A549 (cell line): ENCODE measurements at regions not wholly inside any gene's neighbourhood (a gene's known extent, or its start where the extent isn't known, plus 50 kb on each side); places are given as distances from the start of the nearest gene placed in this dataset.
A peak's percentile ranks its signal among the peaks of the same experiment; 100 is the strongest.

ENCODE experiments used
- ATAC-seq, 2 experiments: fragments of 200-7000 bp in 1 of 2; fragments of >200 bp in 1 of 2; cut with Nextera tagmentation in 1 of 2; cut with Tn5 transposase in 1 of 2; 3 replicates each; pipeline versions ENCODE4 v1.8.0 to v1.9.1; 2018 to 2020; ENCODE audit warnings: mild to moderate bottlenecking in 1 of 2, moderate library complexity in 1 of 2
- CTCF ChIA-PET: fragments of 300-600 bp; sonication (Branson Sonifier 250); formaldehyde crosslinking; extraction: SDS; loops from one replicate; lab custom pipeline; 2021; ENCODE audit warnings: antibody characterized with exemption, inconsistent platforms; lab: Yijun Ruan, JAX
- POLR2A ChIA-PET: fragments of 350-600 bp; formaldehyde crosslinking; extraction: SDS; loops from one replicate; lab custom pipeline; 2021; ENCODE audit warnings: antibody characterized with exemption, inconsistent platforms; lab: Yijun Ruan, JAX
- DNase-seq, 2 experiments: peaks; one replicate each; pipeline versions ENCODE4 v3.0.0 to v3.0.0-alpha.2; 2011 to 2016; ENCODE audit warnings: low read depth in 1 of 2, low spot score in 1 of 2
- FAIRE-seq: peaks from 2 replicates; lab custom pipeline; 2011; peaks lifted over from hg19 to GRCh38; lab: Jason Lieb, UNC
- H3K27ac ChIP-seq, 2 experiments: fragments of >200 bp; sonication (Bioruptor Twin); formaldehyde crosslinking; 3 replicates each; pipeline ENCODE4 v1.5.1; 2016 to 2017
- H3K4me1 ChIP-seq: fragments of >200 bp; sonication (Bioruptor Twin); formaldehyde crosslinking; 3 replicates; pipeline ENCODE4 v1.6.1; 2016
- H3K4me2 ChIP-seq: fragments of >200 bp; sonication (Bioruptor Twin); formaldehyde crosslinking; 3 replicates; pipeline ENCODE4 v1.6.1; 2016
- H3K4me3 ChIP-seq: fragments of >200 bp; sonication (Bioruptor Twin); formaldehyde crosslinking; 3 replicates; pipeline ENCODE4 v1.5.1; 2016
- H3K9me3 ChIP-seq: fragments of >200 bp; sonication (Bioruptor Twin); formaldehyde crosslinking; 3 replicates; pipeline ENCODE4 v1.6.1; 2016
- BCL3 ChIP-seq: fragments of >200 bp; sonication (Bioruptor Twin); formaldehyde crosslinking; IDR thresholded peaks from 3 replicates; pipeline ENCODE4 v1.6.1; 2016
- BHLHE40 ChIP-seq: IDR thresholded peaks from 2 replicates; pipeline ENCODE4 v1.6.1; 2012; ENCODE audit warnings: low read depth, low read length, inconsistent platforms
- CBX2 ChIP-seq: fragments of 200-600 bp; sonication (generic); IDR thresholded peaks from 2 replicates; pipeline ENCODE4 v1.6.1; 2016; ENCODE audit warnings: low read depth, mild to moderate bottlenecking, borderline replicate concordance
- CEBPB ChIP-seq, 2 experiments: fragments of >200 bp in 1 of 2; sonication (Bioruptor Twin) in 1 of 2; formaldehyde crosslinking in 1 of 2; IDR thresholded peaks; 2 replicates each; pipeline ENCODE4 v1.6.1; 2012 to 2016
- CHD2 ChIP-seq: fragments of 150-350 bp; IDR thresholded peaks from 2 replicates; pipeline ENCODE4 v1.6.1; 2014; ENCODE audit warnings: low read length; ENCODE audit not compliant: partially characterized antibody
- CHD4 ChIP-seq: fragments of 200-600 bp; sonication (generic); IDR thresholded peaks from 2 replicates; pipeline ENCODE4 v1.6.1; 2016; ENCODE audit warnings: antibody characterized with exemption, mild to moderate bottlenecking, borderline replicate concordance
- EHMT2 ChIP-seq: fragments of 200-600 bp; sonication (generic); IDR thresholded peaks from 2 replicates; pipeline ENCODE4 v1.6.1; 2016; ENCODE audit warnings: antibody characterized with exemption, low read depth, mild to moderate bottlenecking, moderate library complexity
- EP300 ChIP-seq, 2 experiments: fragments of >200 bp; sonication (Bioruptor Twin); formaldehyde crosslinking; IDR thresholded peaks; 2 replicates in 1 of 2; 3 replicates in 1 of 2; pipeline ENCODE4 v1.6.1; 2016 to 2017
- ESRRA ChIP-seq: fragments of 150-350 bp; IDR thresholded peaks from 2 replicates; pipeline ENCODE4 v1.6.1; 2014; ENCODE audit warnings: mild to moderate bottlenecking, low read length, borderline replicate concordance
- FOSB ChIP-seq: fragments of 250-450 bp; sonication (Bioruptor Pico); IDR thresholded peaks from 2 replicates; pipeline ENCODE4 v1.5.0; 2020; ENCODE audit warnings: mild to moderate bottlenecking, moderate library complexity
- FOSL2 ChIP-seq, 2 experiments: fragments of 450-650 bp in 1 of 2; fragments of >200 bp in 1 of 2; sonication (Bioruptor Twin) in 1 of 2; formaldehyde crosslinking; IDR thresholded peaks; 2 replicates each; pipeline versions ENCODE4 v1.5.0 to v1.6.1; 2016 to 2020; ENCODE audit warnings: mild to moderate bottlenecking in 1 of 2, moderate library complexity in 1 of 2
- HMGXB4 ChIP-seq: fragments of 250-450 bp; sonication (Bioruptor Pico); IDR thresholded peaks from 2 replicates; pipeline ENCODE4 v1.5.0; 2021; ENCODE audit warnings: mild to moderate bottlenecking, moderate library complexity, borderline replicate concordance
- HOXB13 ChIP-seq: fragments of 250-450 bp; sonication (Bioruptor Pico); IDR thresholded peaks from 2 replicates; pipeline ENCODE4 v1.5.0; 2020; ENCODE audit warnings: low read depth, mild to moderate bottlenecking, moderate library complexity
- NR3C1 ChIP-seq: fragments of >200 bp; sonication (Bioruptor Twin); formaldehyde crosslinking; IDR thresholded peaks from 3 replicates; pipeline ENCODE4 v1.6.1; 2017
- POLR2A ChIP-seq: IDR thresholded peaks from 2 replicates; pipeline ENCODE4 v1.6.1; 2012; ENCODE audit warnings: mild to moderate bottlenecking, low read length
- RAD21 ChIP-seq, 2 experiments: fragments of >200 bp in 1 of 2; sonication (Bioruptor Twin) in 1 of 2; formaldehyde crosslinking in 1 of 2; IDR thresholded peaks in 1 of 2; conservative IDR thresholded peaks in 1 of 2; 2 replicates in 1 of 2; 3 replicates in 1 of 2; pipeline ENCODE4 v1.6.1; 2012 to 2018; ENCODE audit warnings: inconsistent platforms in 1 of 2
- RARB ChIP-seq: fragments of 250-450 bp; sonication (Bioruptor Pico); IDR thresholded peaks from 2 replicates; pipeline ENCODE4 v1.8.0; 2021; ENCODE audit warnings: mild to moderate bottlenecking, moderate library complexity
- RCOR1 ChIP-seq: fragments of 150-350 bp; IDR thresholded peaks from 2 replicates; pipeline ENCODE4 v1.6.1; 2014; ENCODE audit warnings: antibody characterized with exemption, low read length, low read depth
- TFCP2L1 ChIP-seq: fragments of 250-450 bp; sonication (Bioruptor Pico); IDR thresholded peaks from 2 replicates; pipeline ENCODE4 v1.5.0; 2021; ENCODE audit warnings: mild to moderate bottlenecking
- TP53 ChIP-seq: fragments of 250-450 bp; sonication (Bioruptor Pico); IDR thresholded peaks from 2 replicates; pipeline ENCODE4 v1.5.0; 2021; ENCODE audit warnings: mild to moderate bottlenecking, moderate library complexity
- USF2 ChIP-seq: fragments of 450-650 bp; IDR thresholded peaks from 2 replicates; pipeline ENCODE4 v1.6.1; 2014; ENCODE audit warnings: antibody characterized with exemption
- ZC3H11A ChIP-seq: fragments of 450-650 bp; IDR thresholded peaks from 2 replicates; pipeline ENCODE4 v1.6.1; 2014; ENCODE audit warnings: antibody characterized with exemption, mild to moderate bottlenecking
- ZSCAN20 ChIP-seq: fragments of 250-450 bp; sonication (Bioruptor Pico); IDR thresholded peaks from 2 replicates; pipeline ENCODE4 v1.8.0; 2022; ENCODE audit warnings: mild to moderate bottlenecking, moderate library complexity
- WGBS: methylation state at CpG from one replicate; pipeline ENCODE4 v1.1.6; 2017; ENCODE audit errors: missing lambda C conversion rate; 5-methylcytosine and 5-hydroxymethylcytosine counted together

- peak; percentile 12; the same call in 1 of the 2 replicates for TF ChIP-seq FOSL2 (IDR thresholded peaks at IDR 0.05)
- TF ChIP-seq FOSL2 (CRISPR knock-in tag; IDR thresholded peaks at IDR 0.05) = peak; percentile 90
- TF ChIP-seq POLR2A = no peak
- peak; percentile 56 to 64 for TF ChIP-seq RAD21 (conservative IDR thresholded peaks at IDR 0.05 in 1 of 2, IDR thresholded peaks at IDR 0.05 in 1 of 2)
- no peak for TF ChIP-seq USF2
- peak; percentile 89 for TF ChIP-seq RARB (CRISPR knock-in tag)
- TF ChIP-seq BCL3 = peak; percentile 91
- TF ChIP-seq HMGXB4 = peak; percentile 32; the same call in 1 of the 2 replicates
- TF ChIP-seq CEBPB (IDR thresholded peaks at IDR 0.05) = peak in 1 of 2 experiments; percentile 85; a peak in 3 of 4 replicates
- peak; percentile 89 to 96; a peak in 4 of 5 replicates for TF ChIP-seq EP300 (IDR thresholded peaks at IDR 0.05)
Observed at GRCh38 chr10:21364196-21365114, 161.0 kb downstream of the SKIDA1 start (continued).

GRCh38 chr10:21363731-21364104 is 161.8 kb downstream of the SKIDA1 start:
- no peaks in the 10 kb centered on the region for H3K9me3 ChIP-seq
- DNase-seq = peak in 1 of 2 experiments; percentile 69
- no peak for TF ChIP-seq ESRRA
- 0 out of 2 replicates have a peak, but pooled peaks have one; percentile 12 for TF ChIP-seq HOXB13 (CRISPR knock-in tag)
- peak in 1 of 2 experiments; percentile 59; a peak in 2 of 4 replicates for TF ChIP-seq CEBPB (IDR thresholded peaks at IDR 0.05)
- TF ChIP-seq FOSB (CRISPR knock-in tag) = no peak
- TF ChIP-seq RARB (CRISPR knock-in tag) = no peak
- no peak for TF ChIP-seq BHLHE40
- TF ChIP-seq CHD2 = no peak
- no peak for TF ChIP-seq NR3C1
- no peak for TF ChIP-seq EP300 (IDR thresholded peaks at IDR 0.05)
- no peak for TF ChIP-seq TP53
- TF ChIP-seq RCOR1 = no peak
- no peak for TF ChIP-seq CHD4
- TF ChIP-seq ZC3H11A = no peak
- no peak for TF ChIP-seq EHMT2
- no peak for TF ChIP-seq CBX2
- TF ChIP-seq ZSCAN20 (CRISPR knock-in tag) = no peak
- TF ChIP-seq TFCP2L1 (CRISPR knock-in tag) = no peak
- TF ChIP-seq, all 56 proteins: peak for 2
- Histone ChIP-seq H3K4me3 (peak overlapping the region; percentile 18; the same call in 1 of the 3 replicates), H3K27ac (peak overlapping the region; percentile 95 to 98), H3K4me2 (peak overlapping the region; percentile 83), H3K4me1 (peaks cover 80% of the 10 kb centered on the region)
- ChIA-PET POLR2A (interaction anchor here (1.0 to 2.1 kb wide), 11 partner anchors 9 to 163 kb away, joined by 3 to 13 read pairs (median 6); no protein-coding TSS in a partner anchor), CTCF (interaction anchor here (0.7 to 3.9 kb wide), 10 partner anchors 12 to 371 kb away, joined by 3 to 25 read pairs (median 4); no protein-coding TSS in a partner anchor)
- ATAC-seq (peak in 1 of 2 experiments; percentile 15; a peak in 1 of 6 replicates), FAIRE-seq (peak; percentile 82)
- WGBS = 12% methylated on average over 3 of the region's 3 CpGs
